Loucy (cell line): ENCODE measurements at regions not wholly inside any gene's neighbourhood (a gene's known extent, or its start where the extent isn't known, plus 50 kb on each side); places are given as distances from the start of the nearest gene placed in this dataset.
A peak's percentile ranks its signal among the peaks of the same experiment; 100 is the strongest.

Source experiments
- H2AFZ ChIP-seq: fragments of 200-600 bp; sonication (generic); 2 replicates; pipeline ENCODE4 v1.6.0; 2016; ENCODE audit warnings: antibody characterized with exemption, mild to moderate bottlenecking, low read length, moderate library complexity
- H3F3A ChIP-seq: fragments of 200-600 bp; 2 replicates; pipeline ENCODE4 v1.6.0; 2016; ENCODE audit warnings: antibody characterized with exemption, low read depth, mild to moderate bottlenecking
- H3K27me3 ChIP-seq: fragments of 200-600 bp; sonication (generic); 2 replicates; pipeline ENCODE4 v1.6.1; 2014; ENCODE audit warnings: low read length, mild to moderate bottlenecking; ENCODE audit not compliant: insufficient read depth, poor library complexity, severe bottlenecking
- H3K36me3 ChIP-seq: fragments of 200-600 bp; sonication (generic); 2 replicates; pipeline ENCODE4 v1.6.1; 2016; ENCODE audit warnings: low read length; ENCODE audit not compliant: insufficient read depth
- H3K4me1 ChIP-seq: fragments of 200-600 bp; sonication (generic); 2 replicates; pipeline ENCODE4 v1.5.1; 2014; ENCODE audit warnings: low read length, mild to moderate bottlenecking; ENCODE audit not compliant: insufficient read depth, poor library complexity, severe bottlenecking
- H3K4me2 ChIP-seq: fragments of 200-600 bp; sonication (generic); 2 replicates; pipeline ENCODE4 v1.6.0; 2014; ENCODE audit warnings: antibody characterized with exemption, low read length, low read depth, mild to moderate bottlenecking; ENCODE audit not compliant: poor library complexity, severe bottlenecking
- H3K4me3 ChIP-seq: fragments of 200-600 bp; sonication (generic); 2 replicates; pipeline ENCODE4 v1.5.1; 2014; ENCODE audit warnings: low read length, mild to moderate bottlenecking, mixed read lengths; ENCODE audit not compliant: poor library complexity, severe bottlenecking
- H3K79me2 ChIP-seq: fragments of 200-600 bp; sonication (generic); 2 replicates; pipeline ENCODE4 v1.6.1; 2014; ENCODE audit warnings: low read length; ENCODE audit not compliant: insufficient read depth
- H3K9ac ChIP-seq: fragments of 200-600 bp; sonication (generic); 2 replicates; pipeline ENCODE4 v1.6.0; 2014; ENCODE audit warnings: mild to moderate bottlenecking, low read depth, low read length, moderate library complexity; ENCODE audit not compliant: poor library complexity, severe bottlenecking
- H3K9me2 ChIP-seq: fragments of 200-600 bp; sonication (generic); replicated peaks from 2 replicates; pipeline ENCODE4 v1.6.1; 2016; ENCODE audit warnings: low read depth, low read length, mixed read lengths
- H3K9me3 ChIP-seq: fragments of 200-600 bp; sonication (generic); 2 replicates; pipeline ENCODE4 v1.6.1; 2014; ENCODE audit warnings: mild to moderate bottlenecking, antibody characterized with exemption, low read length, low read depth; ENCODE audit not compliant: insufficient read depth
- H4K20me1 ChIP-seq: fragments of 200-600 bp; sonication (generic); 2 replicates; pipeline ENCODE4 v1.6.0; 2014; ENCODE audit warnings: antibody characterized with exemption, low read length, mild to moderate bottlenecking; ENCODE audit not compliant: insufficient read depth, poor library complexity, severe bottlenecking
- CTCF ChIP-seq: fragments of 200-600 bp; sonication (generic); conservative IDR thresholded peaks from 2 replicates; pipeline ENCODE4 v1.5.1; 2014; ENCODE audit warnings: mild to moderate bottlenecking, antibody characterized with exemption, low read length
- EZH2phosphoT487 ChIP-seq: fragments of 200-600 bp; IDR thresholded peaks from 2 replicates; pipeline ENCODE4 v1.6.1; 2018; ENCODE audit warnings: antibody characterized with exemption, mild to moderate bottlenecking, moderate library complexity, borderline replicate concordance

- no peaks in the 10 kb centered on the region for H3F3A ChIP-seq
- H3K9me3 ChIP-seq = no peaks in the 10 kb centered on the region
- no peaks in the 10 kb centered on the region for H3K9me2 ChIP-seq
- no peaks in the 10 kb centered on the region for H3K27me3 ChIP-seq
- no peaks in the 10 kb centered on the region for H3K79me2 ChIP-seq
- H3K36me3 ChIP-seq = no peaks in the 10 kb centered on the region
- TF ChIP-seq CTCF (no peak), EZH2phosphoT487 (no peak)
- H3K4me3 ChIP-seq = no peak overlapping the region
- H3K4me1 ChIP-seq = peaks cover 12% of the 10 kb centered on the region
- no peaks in the 10 kb centered on the region for H4K20me1 ChIP-seq
- peak overlapping the region; percentile 32 for H3K4me2 ChIP-seq
- H2AFZ ChIP-seq = no peak overlapping the region
- no peak overlapping the region for H3K9ac ChIP-seq
These were observed 51.3 kb downstream of the GADD45G start for GRCh38 chr9:89655990-89656657.

GRCh38 chr9:89657295-89657694 lies 52.5 kb downstream of the GADD45G start:
- Histone ChIP-seq H3K27me3 (no peaks in the 10 kb centered on the region), H3K4me2 (no peak overlapping the region)

GRCh38 chr9:89657765-89658164 lies 53.0 kb downstream of the GADD45G start:
- Histone ChIP-seq H3K79me2 (no peaks in the 10 kb centered on the region), H3F3A (no peaks in the 10 kb centered on the region), H3K9ac (no peak overlapping the region), H2AFZ (no peak overlapping the region), H3K9me2 (no peaks in the 10 kb centered on the region), H3K4me3 (no peak overlapping the region), H4K20me1 (no peaks in the 10 kb centered on the region), H3K4me1 (peaks cover 12% of the 10 kb centered on the region), H3K9me3 (no peaks in the 10 kb centered on the region), H3K36me3 (no peaks in the 10 kb centered on the region), H3K27me3 (no peaks in the 10 kb centered on the region), H3K4me2 (no peak overlapping the region)
- TF ChIP-seq EZH2phosphoT487 (no peak), CTCF (no peak)

More at GRCh38 chr9:89657295-89657694, 52.5 kb downstream of the GADD45G start:
- H3K4me1 ChIP-seq = peaks cover 12% of the 10 kb centered on the region
- H3K9me3 ChIP-seq = no peaks in the 10 kb centered on the region
- H3F3A ChIP-seq = no peaks in the 10 kb centered on the region
- no peaks in the 10 kb centered on the region for H3K79me2 ChIP-seq
- no peak overlapping the region for H3K4me3 ChIP-seq
- no peak overlapping the region for H2AFZ ChIP-seq
- TF ChIP-seq CTCF = no peak
- TF ChIP-seq EZH2phosphoT487 = no peak
- no peak overlapping the region for H3K9ac ChIP-seq
- H3K9me2 ChIP-seq = no peaks in the 10 kb centered on the region
- no peaks in the 10 kb centered on the region for H4K20me1 ChIP-seq
- H3K36me3 ChIP-seq = no peaks in the 10 kb centered on the region
